Lower lobe of right lung (tissue), 2 donors: ENCODE measurements at regions not wholly inside any gene's neighbourhood (a gene's known extent, or its start where the extent isn't known, plus 50 kb on each side); places are given as distances from the start of the nearest gene placed in this dataset.

Experiments
- ATAC-seq, 2 donors: fragments of 200-7000 bp; cut with Tn5 transposase; one replicate each; pipeline ENCODE4 v1.9.1; 2020 to 2022; ENCODE audit warnings: mild to moderate bottlenecking in 2 of 2, moderate library complexity in 2 of 2
- DNase-seq: peaks from one replicate; pipeline ENCODE4 v3.0.0-alpha.2; 2020
- H3K27ac ChIP-seq: fragments of 200-600 bp; one replicate; pipeline ENCODE4 v1.8.0; 2022
- H3K27me3 ChIP-seq: fragments of 200-600 bp; one replicate; pipeline ENCODE4 v1.8.0; 2022; ENCODE audit warnings: low read depth
- H3K36me3 ChIP-seq: fragments of 200-600 bp; one replicate; pipeline ENCODE4 v1.8.0; 2022; ENCODE audit warnings: mild to moderate bottlenecking
- H3K4me1 ChIP-seq: fragments of 200-600 bp; one replicate; pipeline ENCODE4 v1.8.0; 2022
- H3K4me3 ChIP-seq: fragments of 200-600 bp; one replicate; pipeline ENCODE4 v1.8.0; 2022; ENCODE audit warnings: mild to moderate bottlenecking
- H3K9me3 ChIP-seq: fragments of 200-600 bp; one replicate; pipeline ENCODE4 v1.8.0; 2022
- intact Hi-C: fragments of 100-400 bp; cut with DNase I; formaldehyde crosslinking; loops from one replicate; pipeline ENCODE4 v1.11.0; 2022
- TF ChIP-seq, protein P1 (sequence below): fragments of 200-600 bp; IDR thresholded peaks from one replicate; pipeline ENCODE4 v1.8.0; 2022; ENCODE audit warnings: antibody characterized with exemption, mild to moderate bottlenecking
- donor health status: DM: no; HTN: yes; CAD: no; lungs with severe emphysema.

DNA sequence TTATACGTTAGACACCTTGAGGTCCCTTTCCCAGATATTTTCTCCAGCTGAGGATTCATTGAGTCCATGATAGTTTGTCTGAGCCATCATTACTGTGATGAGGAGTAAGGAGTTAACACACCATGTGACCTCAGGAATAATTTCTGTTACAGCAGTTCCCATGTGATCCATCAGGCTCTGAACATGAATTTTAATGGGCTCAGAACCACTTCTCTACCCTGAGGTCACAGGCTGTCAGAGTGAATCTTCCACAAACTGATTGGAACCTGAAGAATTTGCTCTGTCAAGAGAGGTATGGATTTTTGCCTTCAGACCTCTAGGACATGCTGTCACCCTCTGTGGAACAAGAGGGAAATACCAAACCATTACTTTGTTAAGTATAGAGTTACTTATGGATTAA lies 81.0 kb downstream of the NTMT2 start:
- Histone ChIP-seq H3K27ac (no peak overlapping the region), H3K9me3 (no peaks in the 10 kb centered on the region), H3K36me3 (no peaks in the 10 kb centered on the region), H3K4me3 (no peak overlapping the region), H3K27me3 (no peaks in the 10 kb centered on the region), H3K4me1 (no peaks in the 10 kb centered on the region)
- no peak for ATAC-seq
- DNase-seq: no peak
- TF ChIP-seq, protein P1, sequence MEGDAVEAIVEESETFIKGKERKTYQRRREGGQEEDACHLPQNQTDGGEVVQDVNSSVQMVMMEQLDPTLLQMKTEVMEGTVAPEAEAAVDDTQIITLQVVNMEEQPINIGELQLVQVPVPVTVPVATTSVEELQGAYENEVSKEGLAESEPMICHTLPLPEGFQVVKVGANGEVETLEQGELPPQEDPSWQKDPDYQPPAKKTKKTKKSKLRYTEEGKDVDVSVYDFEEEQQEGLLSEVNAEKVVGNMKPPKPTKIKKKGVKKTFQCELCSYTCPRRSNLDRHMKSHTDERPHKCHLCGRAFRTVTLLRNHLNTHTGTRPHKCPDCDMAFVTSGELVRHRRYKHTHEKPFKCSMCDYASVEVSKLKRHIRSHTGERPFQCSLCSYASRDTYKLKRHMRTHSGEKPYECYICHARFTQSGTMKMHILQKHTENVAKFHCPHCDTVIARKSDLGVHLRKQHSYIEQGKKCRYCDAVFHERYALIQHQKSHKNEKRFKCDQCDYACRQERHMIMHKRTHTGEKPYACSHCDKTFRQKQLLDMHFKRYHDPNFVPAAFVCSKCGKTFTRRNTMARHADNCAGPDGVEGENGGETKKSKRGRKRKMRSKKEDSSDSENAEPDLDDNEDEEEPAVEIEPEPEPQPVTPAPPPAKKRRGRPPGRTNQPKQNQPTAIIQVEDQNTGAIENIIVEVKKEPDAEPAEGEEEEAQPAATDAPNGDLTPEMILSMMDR: no peak
- intact Hi-C loops: no loop called here

DNA sequence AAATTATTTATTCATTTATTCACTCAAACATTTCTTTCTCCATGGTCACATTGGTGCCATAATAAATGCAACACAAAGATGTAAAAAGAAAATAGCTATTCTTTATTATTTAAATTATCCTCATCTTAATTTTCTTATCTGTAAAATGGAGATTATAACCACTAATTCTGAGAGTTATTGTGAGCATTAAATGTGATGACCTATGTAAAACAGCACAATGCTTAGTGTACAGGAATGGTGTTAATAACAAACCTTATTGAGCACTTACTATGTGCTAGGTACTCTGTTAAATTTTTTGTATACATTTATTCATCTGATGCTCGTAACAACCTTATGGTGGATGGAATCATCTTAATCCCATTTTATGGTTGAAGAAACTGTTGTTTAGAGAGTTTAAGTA lies 84.6 kb downstream of the NTMT2 start:
- H3K27ac ChIP-seq: no peak overlapping the region
- H3K9me3 ChIP-seq: no peaks in the 10 kb centered on the region
- intact Hi-C loops: no loop called here
- TF ChIP-seq, protein P1: no peak
- no peaks in the 10 kb centered on the region for H3K36me3 ChIP-seq
- no peak for ATAC-seq
- DNase-seq: no peak
- H3K4me1 ChIP-seq: no peaks in the 10 kb centered on the region
- no peak overlapping the region for H3K4me3 ChIP-seq
- H3K27me3 ChIP-seq: no peaks in the 10 kb centered on the region

DNA sequence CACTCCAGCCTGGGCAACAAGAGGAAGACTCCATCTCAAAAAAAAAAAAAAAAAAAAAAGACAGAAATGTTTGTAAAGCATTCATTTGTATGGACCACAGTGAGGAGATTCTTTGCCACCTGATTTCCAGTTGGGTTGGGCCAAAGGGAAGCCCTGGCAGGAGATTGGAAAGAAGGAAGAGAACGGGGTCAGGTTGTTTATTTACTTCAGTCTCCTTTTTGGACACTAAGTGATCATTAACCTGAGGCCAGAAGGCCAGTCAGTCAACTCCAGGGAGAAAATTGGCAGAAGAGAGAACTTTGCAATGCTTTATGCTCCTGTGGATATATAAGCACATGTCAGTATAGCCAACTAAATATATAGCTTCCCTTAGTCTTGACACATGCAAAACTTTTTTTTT lies 85.9 kb downstream of the NTMT2 start:
- ATAC-seq (no peak), DNase-seq (no peak)
- H3K27me3 ChIP-seq: no peaks in the 10 kb centered on the region
- H3K4me1 ChIP-seq: no peaks in the 10 kb centered on the region
- intact Hi-C loops: no loop called here
- H3K9me3 ChIP-seq: no peaks in the 10 kb centered on the region
- H3K27ac ChIP-seq: no peak overlapping the region
- no peaks in the 10 kb centered on the region for H3K36me3 ChIP-seq
- TF ChIP-seq, protein P1: no peak
- H3K4me3 ChIP-seq: no peak overlapping the region

DNA sequence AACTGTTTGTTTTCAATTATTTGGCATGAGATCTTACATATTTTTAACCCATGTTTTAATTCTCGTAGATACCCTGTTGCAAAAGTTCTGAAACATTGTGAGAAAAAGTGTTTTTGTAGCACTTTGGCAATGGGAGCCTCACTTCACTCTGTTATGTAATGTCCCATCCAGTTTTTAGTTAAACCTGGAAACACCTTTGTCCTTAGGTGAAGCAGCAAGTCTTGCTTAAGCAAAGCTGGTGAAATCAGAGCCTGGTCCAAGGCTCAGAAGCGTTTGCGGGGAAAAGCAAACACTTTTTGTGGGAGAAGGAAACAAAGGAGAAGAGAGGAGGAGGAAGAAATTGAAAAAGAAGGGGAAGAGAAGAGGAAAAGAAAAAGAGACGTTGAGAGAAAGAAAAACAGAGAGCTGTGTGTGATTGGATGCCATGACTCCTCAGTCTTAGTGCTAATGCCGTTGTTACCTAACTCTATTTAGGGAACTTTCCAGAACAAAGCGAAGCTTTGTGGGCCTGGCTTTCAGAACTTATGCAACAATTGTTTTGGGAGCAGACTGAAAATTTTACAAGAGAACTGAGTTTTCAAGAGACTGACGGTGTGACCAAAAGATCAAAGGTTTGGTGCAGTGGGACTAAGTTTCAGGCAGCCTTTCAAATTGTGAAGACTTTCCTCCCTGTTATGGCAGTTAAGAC lies 93.1 kb downstream of the NTMT2 start:
- no peak overlapping the region for H3K4me3 ChIP-seq
- no peaks in the 10 kb centered on the region for H3K9me3 ChIP-seq
- H3K36me3 ChIP-seq: no peaks in the 10 kb centered on the region
- TF ChIP-seq, protein P1: no peak
- no peaks in the 10 kb centered on the region for H3K4me1 ChIP-seq
- no peak overlapping the region for H3K27ac ChIP-seq
- no peaks in the 10 kb centered on the region for H3K27me3 ChIP-seq
- no peak for ATAC-seq
- DNase-seq: no peak
- intact Hi-C loops: no loop called here

DNA sequence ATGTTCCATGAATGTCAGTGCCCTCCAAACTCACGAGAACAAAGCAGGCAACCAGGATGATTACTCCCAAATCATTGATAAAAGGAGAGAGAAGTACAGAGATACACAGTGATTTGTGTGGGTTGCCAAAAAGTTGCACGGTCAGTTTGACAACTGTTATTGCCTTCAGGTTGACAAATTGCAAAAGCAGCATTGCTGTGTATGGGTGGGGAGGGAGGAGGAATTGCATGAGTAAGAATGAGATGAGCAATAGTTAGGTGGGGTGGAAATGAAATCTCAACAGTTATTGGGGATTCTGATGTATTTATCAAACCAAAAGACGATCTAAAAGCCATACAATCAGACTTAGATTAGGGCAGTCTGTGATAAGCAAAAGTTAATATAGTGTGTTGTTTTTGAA lies 93.7 kb downstream of the NTMT2 start:
- H3K4me3 ChIP-seq: no peak overlapping the region
- TF ChIP-seq, protein P1: no peak
- ATAC-seq (no peak), DNase-seq (no peak)
- H3K27me3 ChIP-seq: no peaks in the 10 kb centered on the region
- intact Hi-C loops: no loop called here
- no peak overlapping the region for H3K27ac ChIP-seq
- H3K4me1 ChIP-seq: no peaks in the 10 kb centered on the region
- H3K36me3 ChIP-seq: no peaks in the 10 kb centered on the region
- no peaks in the 10 kb centered on the region for H3K9me3 ChIP-seq

DNA sequence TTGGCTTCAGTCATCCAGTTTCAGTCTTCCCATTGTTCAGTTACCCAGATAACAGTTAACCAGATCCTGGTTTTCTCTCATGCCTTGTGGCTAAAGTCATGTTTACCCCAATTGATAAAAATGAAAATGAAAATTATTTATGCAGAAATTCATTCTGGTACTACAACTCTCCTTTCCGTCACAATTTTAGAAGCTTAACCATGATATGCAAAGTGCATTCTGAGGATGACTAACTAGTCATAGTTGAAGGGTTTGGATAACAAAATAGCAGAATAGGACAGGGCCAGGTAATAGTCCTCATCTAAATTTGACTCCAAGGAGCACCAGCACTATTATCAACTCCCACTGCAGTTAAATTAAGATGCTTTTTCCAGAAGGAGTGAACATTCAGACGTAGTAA lies 94.7 kb downstream of the NTMT2 start:
- H3K36me3 ChIP-seq: no peaks in the 10 kb centered on the region
- no peaks in the 10 kb centered on the region for H3K4me1 ChIP-seq
- intact Hi-C loops: no loop called here
- TF ChIP-seq, protein P1: no peak
- H3K9me3 ChIP-seq: no peaks in the 10 kb centered on the region
- no peak overlapping the region for H3K4me3 ChIP-seq
- no peak overlapping the region for H3K27ac ChIP-seq
- DNase-seq: no peak
- no peaks in the 10 kb centered on the region for H3K27me3 ChIP-seq
- ATAC-seq: no peak
